Right atrium auricular region (tissue), 2 donors: ENCODE measurements at regions not wholly inside any gene's neighbourhood (a gene's known extent, or its start where the extent isn't known, plus 50 kb on each side); places are given as distances from the start of the nearest gene placed in this dataset.
"Not testable (repeated sequence)": the region's sequence is repeated elsewhere in the genome, so short reads cannot be mapped to it uniquely, and the experiment has no call there.

Experiments
- DNase-seq: peaks from one replicate; pipeline ENCODE4 v3.0.0-alpha.2; 2019; ENCODE audit warnings: low spot score
- H3K27ac ChIP-seq, 2 donors: fragments of 200-600 bp; sonication (generic); 1 replicate in 1 of 2; 2 replicates in 1 of 2; pipeline ENCODE4 v1.5.1; 2016 to 2019
- H3K27me3 ChIP-seq, 2 donors: fragments of 200-600 bp; sonication (generic); one replicate each; pipeline versions ENCODE4 v1.5.1 to v1.6.0; 2017 to 2019
- H3K36me3 ChIP-seq: fragments of 200-600 bp; sonication (generic); one replicate; pipeline ENCODE4 v1.5.1; 2016
- H3K4me1 ChIP-seq, 2 donors: fragments of 200-600 bp; sonication (generic); one replicate each; pipeline versions ENCODE4 v1.5.1 to v1.6.0; 2017 to 2019
- H3K4me3 ChIP-seq, 2 donors: fragments of 200-600 bp; sonication (generic); 1 replicate in 1 of 2; 2 replicates in 1 of 2; pipeline ENCODE4 v1.5.1; 2017 to 2019; ENCODE audit warnings: mild to moderate bottlenecking in 1 of 2, moderate library complexity in 1 of 2
- H3K9me3 ChIP-seq, 2 donors: fragments of 200-600 bp; sonication (generic); one replicate each; pipeline ENCODE4 v1.5.1; 2019
- TF ChIP-seq, protein P1 (sequence below), 2 donors: fragments of 200-600 bp; sonication (generic); IDR thresholded peaks; one replicate each; pipeline ENCODE4 v1.5.1; 2019; ENCODE audit warnings: antibody characterized with exemption in 2 of 2

DNA sequence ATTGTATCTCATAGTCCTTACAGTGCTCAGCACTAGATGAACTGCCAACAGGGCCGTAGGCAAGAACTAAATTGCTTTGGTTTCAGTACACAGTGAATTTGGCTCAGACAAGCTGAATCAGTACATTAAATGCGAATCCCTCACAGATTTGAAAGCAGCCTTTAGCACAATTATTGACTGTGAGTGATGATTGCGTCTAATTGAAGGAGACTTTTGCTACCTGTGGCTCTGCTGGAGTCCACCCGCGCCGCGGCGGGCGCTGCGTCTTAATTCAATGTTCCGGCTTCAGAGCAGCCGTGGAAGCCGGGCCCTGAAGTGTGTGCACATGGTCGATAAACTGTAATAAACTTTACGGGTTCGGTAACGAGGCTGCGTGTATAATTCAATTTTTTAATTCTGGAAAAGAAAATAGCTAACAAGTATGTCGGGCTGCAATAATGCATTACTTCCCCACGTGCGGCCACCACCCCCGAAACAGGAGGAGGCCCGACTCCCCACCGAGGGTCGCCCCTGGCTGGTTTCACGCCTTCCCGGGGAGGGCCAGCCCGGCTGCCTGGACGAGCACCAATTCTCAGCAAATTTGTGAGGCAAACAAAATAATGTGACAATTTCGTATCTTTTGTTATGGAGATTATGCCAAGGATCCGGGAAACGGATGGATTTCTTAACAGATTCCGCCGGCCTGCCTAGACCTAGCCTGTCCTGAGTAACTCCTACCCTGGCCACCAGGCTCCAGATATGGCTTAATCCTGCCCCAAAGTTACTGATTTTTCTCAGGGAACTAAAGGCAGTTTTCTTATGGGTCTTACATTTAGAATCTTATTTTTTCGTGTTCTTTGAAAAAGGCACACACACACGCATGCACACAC, 269.4 kb upstream of the IRX1 start:
- H3K27ac ChIP-seq, result no peak overlapping the region
- H3K4me3 ChIP-seq, result no peak overlapping the region
- H3K4me1 ChIP-seq, result no peaks in the 10 kb centered on the region
- no peak for DNase-seq
- no peaks in the 10 kb centered on the region for H3K9me3 ChIP-seq
- H3K36me3 ChIP-seq, result no peaks in the 10 kb centered on the region
- no peaks in the 10 kb centered on the region for H3K27me3 ChIP-seq
- TF ChIP-seq, protein P1, sequence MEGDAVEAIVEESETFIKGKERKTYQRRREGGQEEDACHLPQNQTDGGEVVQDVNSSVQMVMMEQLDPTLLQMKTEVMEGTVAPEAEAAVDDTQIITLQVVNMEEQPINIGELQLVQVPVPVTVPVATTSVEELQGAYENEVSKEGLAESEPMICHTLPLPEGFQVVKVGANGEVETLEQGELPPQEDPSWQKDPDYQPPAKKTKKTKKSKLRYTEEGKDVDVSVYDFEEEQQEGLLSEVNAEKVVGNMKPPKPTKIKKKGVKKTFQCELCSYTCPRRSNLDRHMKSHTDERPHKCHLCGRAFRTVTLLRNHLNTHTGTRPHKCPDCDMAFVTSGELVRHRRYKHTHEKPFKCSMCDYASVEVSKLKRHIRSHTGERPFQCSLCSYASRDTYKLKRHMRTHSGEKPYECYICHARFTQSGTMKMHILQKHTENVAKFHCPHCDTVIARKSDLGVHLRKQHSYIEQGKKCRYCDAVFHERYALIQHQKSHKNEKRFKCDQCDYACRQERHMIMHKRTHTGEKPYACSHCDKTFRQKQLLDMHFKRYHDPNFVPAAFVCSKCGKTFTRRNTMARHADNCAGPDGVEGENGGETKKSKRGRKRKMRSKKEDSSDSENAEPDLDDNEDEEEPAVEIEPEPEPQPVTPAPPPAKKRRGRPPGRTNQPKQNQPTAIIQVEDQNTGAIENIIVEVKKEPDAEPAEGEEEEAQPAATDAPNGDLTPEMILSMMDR (IDR thresholded peaks at IDR 0.05), result no peak

DNA sequence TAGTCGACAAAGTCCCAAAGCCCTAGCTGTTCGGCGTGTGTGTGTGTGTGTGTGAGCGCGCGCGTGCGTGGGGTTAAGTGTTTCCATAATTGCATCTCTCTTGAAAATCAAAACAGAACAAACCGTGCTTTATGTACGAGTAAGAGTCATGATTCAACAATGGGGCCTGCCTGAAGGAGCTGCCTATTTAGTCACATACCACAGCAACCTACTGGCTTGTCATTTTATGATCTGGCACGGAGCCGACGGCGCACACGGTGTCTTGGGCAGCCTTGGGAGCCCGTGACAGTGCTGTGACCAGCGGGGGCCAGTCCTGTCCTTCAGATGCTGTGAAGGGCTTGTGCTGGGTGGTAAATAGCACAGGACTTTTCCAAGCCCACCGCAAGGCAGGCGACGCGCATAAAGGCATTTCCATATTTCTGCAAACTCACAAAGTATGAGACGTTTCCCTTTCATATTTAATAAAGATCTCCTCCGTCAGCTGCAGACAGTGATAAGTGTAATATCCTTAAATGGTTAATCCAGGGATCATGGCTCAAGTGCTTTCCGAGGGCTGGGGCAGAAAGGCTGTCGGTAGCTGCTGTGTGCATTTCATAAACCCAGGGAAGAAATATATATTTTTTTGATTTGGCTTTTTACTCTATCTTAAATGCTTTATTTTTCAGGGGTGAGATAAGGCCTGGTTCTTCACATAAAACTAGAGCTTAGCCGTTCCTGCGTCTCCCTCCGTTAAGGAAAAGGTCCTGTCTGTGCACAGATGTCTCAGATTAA, 270.2 kb upstream of the IRX1 start:
- no peak for DNase-seq
- Histone ChIP-seq H3K9me3 (no peaks in the 10 kb centered on the region), H3K4me1 (no peaks in the 10 kb centered on the region), H3K36me3 (no peaks in the 10 kb centered on the region), H3K4me3 (no peak overlapping the region), H3K27me3 (no peaks in the 10 kb centered on the region), H3K27ac (no peak overlapping the region)
- TF ChIP-seq, protein P1 (IDR thresholded peaks at IDR 0.05), result no peak

- DNase-seq, result no peak
- Histone ChIP-seq H3K4me1 (no peaks in the 10 kb centered on the region), H3K27ac (no peak overlapping the region), H3K27me3 (no peaks in the 10 kb centered on the region), H3K36me3 (no peaks in the 10 kb centered on the region), H3K9me3 (no peaks in the 10 kb centered on the region), H3K4me3 (no peak overlapping the region)
- TF ChIP-seq, protein P1 (IDR thresholded peaks at IDR 0.05), result no peak
Observed at GRCh38 chr5:3324421-3325101, 271.1 kb upstream of the IRX1 start.

DNA sequence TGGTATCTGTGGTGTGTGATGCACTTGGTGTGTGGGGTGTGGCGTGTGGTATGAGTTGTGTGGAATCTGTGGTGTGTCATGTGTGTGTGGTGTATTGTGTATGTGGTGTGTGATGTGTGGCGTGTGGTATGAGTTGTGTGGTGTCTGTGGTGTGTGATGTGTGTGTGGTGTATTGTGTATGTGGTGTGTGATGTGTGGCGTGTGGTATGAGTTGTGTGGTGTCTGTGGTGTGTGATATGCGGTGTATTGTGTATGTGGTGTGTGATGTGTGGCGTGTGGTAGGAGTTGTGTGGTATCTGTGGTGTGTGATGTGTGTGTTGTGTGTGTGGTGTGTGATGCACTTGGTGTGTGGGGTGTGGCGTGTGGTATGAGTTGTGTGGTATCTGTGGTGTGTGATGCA, 271.7 kb upstream of the IRX1 start:
- not testable (repeated sequence) for H3K9me3 ChIP-seq, DNase-seq, H3K27me3 ChIP-seq, H3K4me1 ChIP-seq, H3K27ac ChIP-seq, H3K36me3 ChIP-seq, H3K4me3 ChIP-seq

- no peak overlapping the region for H3K4me3 ChIP-seq
- no peaks in the 10 kb centered on the region for H3K9me3 ChIP-seq
- TF ChIP-seq, protein P1 (IDR thresholded peaks at IDR 0.05), result no peak
- no peaks in the 10 kb centered on the region for H3K27me3 ChIP-seq
- DNase-seq, result no peak
- H3K36me3 ChIP-seq, result no peaks in the 10 kb centered on the region
- no peak overlapping the region for H3K27ac ChIP-seq
- H3K4me1 ChIP-seq, result no peaks in the 10 kb centered on the region
Observed at GRCh38 chr5:3323144-3323543, 272.5 kb upstream of the IRX1 start.

GRCh38 chr5:3322642-3323041, 273.0 kb upstream of the IRX1 start:
- TF ChIP-seq, protein P1 (IDR thresholded peaks at IDR 0.05), result no peak
- Histone ChIP-seq H3K27me3 (no peaks in the 10 kb centered on the region), H3K4me3 (no peak overlapping the region)

More at GRCh38 chr5:3322642-3323041, 273.0 kb upstream of the IRX1 start:
- H3K27ac ChIP-seq, result no peak overlapping the region
- no peaks in the 10 kb centered on the region for H3K4me1 ChIP-seq
- no peaks in the 10 kb centered on the region for H3K36me3 ChIP-seq
- H3K9me3 ChIP-seq, result no peaks in the 10 kb centered on the region
- no peak for DNase-seq
